BJ (cell line): ENCODE measurements at regions not wholly inside any gene's neighbourhood (a gene's known extent, or its start where the extent isn't known, plus 50 kb on each side); places are given as distances from the start of the nearest gene placed in this dataset.
"Not testable (repeated sequence)": the region's sequence is repeated elsewhere in the genome, so short reads cannot be mapped to it uniquely, and the experiment has no call there.

Source experiments
- CTCF ChIA-PET: fragments of 350-600 bp; formaldehyde crosslinking; extraction: SDS; loops from one replicate; lab custom pipeline; 2021; ENCODE audit warnings: antibody characterized with exemption, inconsistent platforms; lab: Yijun Ruan, JAX
- POLR2A ChIA-PET: fragments of 300-600 bp; sonication (Branson Sonifier 250); formaldehyde crosslinking; extraction: SDS; loops from one replicate; lab custom pipeline; 2021; ENCODE audit warnings: antibody characterized with exemption; lab: Charles Lee
- DNase-seq: peaks from one replicate; pipeline ENCODE4 v3.0.0-alpha.2; 2011; ENCODE audit warnings: low read depth
- H3K27me3 ChIP-seq: 2 replicates; pipeline ENCODE4 v1.6.0; 2011; ENCODE audit warnings: low read length; ENCODE audit not compliant: control insufficient read depth, insufficient read depth
- H3K36me3 ChIP-seq: 2 replicates; pipeline ENCODE4 v1.5.1; 2011; ENCODE audit warnings: low read length; ENCODE audit not compliant: control insufficient read depth, insufficient read depth
- H3K4me3 ChIP-seq: 2 replicates; pipeline ENCODE4 v1.5.1; 2011; ENCODE audit warnings: low read depth, mild to moderate bottlenecking, control low read depth, low read length
- TF ChIP-seq, protein P1 (sequence below): IDR thresholded peaks from 2 replicates; pipeline ENCODE4 v1.5.1; 2011; ENCODE audit warnings: low read depth, mild to moderate bottlenecking, control low read depth, inconsistent platforms, low read length, moderate library complexity; ENCODE audit not compliant: insufficient read depth

DNA sequence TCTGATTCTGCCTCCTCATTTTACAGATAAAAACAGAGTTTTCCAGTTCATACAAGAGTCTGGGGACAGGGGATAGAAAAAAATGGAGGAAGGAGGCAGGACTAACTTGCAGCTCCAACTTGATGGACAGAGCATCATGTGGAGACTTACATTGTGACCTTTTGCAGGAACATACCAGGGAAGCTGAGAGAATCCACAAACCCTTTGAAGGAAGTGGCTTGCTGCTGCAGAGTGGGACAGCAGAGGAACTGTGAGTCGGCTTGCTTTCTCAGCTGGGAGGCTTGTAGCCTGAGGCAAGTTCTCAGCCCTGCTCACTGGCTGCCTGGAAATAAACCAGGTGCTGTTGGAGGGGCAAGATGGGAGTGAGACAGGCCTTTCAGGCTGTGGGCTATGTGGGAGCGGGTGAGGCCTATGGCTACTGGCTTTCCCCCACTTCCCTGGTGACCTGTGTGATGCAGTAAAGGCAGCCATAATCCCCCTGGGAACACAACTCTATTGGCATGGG lies 614.4 kb downstream of the KCTD12 start:
- Histone ChIP-seq H3K4me3 (no peak overlapping the region), H3K36me3 (no peaks in the 10 kb centered on the region), H3K27me3 (no peaks in the 10 kb centered on the region)
- TF ChIP-seq, protein P1, sequence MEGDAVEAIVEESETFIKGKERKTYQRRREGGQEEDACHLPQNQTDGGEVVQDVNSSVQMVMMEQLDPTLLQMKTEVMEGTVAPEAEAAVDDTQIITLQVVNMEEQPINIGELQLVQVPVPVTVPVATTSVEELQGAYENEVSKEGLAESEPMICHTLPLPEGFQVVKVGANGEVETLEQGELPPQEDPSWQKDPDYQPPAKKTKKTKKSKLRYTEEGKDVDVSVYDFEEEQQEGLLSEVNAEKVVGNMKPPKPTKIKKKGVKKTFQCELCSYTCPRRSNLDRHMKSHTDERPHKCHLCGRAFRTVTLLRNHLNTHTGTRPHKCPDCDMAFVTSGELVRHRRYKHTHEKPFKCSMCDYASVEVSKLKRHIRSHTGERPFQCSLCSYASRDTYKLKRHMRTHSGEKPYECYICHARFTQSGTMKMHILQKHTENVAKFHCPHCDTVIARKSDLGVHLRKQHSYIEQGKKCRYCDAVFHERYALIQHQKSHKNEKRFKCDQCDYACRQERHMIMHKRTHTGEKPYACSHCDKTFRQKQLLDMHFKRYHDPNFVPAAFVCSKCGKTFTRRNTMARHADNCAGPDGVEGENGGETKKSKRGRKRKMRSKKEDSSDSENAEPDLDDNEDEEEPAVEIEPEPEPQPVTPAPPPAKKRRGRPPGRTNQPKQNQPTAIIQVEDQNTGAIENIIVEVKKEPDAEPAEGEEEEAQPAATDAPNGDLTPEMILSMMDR = no peak
- CTCF ChIA-PET = no interaction called here
- POLR2A ChIA-PET = no interaction called here
- DNase-seq = no peak

DNA sequence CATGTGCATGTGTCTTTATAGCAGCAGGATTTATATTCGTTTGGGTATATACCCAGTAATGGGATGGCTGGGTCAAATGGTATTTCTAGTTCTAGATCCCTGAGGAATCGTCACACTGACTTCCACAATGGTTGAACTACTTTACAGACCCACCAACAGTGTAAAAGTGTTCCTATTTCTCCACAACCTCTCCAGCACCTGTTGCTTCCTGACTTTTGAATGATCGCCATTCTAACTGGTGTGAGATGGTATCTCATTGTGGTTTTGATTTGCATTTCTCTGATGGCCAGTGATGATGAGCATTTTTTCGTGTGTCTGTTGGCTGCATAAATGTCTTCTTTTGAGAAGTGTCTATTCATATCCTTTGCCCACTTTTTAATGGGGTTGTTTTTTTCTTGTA lies 617.9 kb downstream of the KCTD12 start:
- CTCF ChIA-PET, H3K4me3 ChIP-seq, POLR2A ChIA-PET, DNase-seq, H3K36me3 ChIP-seq, H3K27me3 ChIP-seq: not testable (repeated sequence)

DNA sequence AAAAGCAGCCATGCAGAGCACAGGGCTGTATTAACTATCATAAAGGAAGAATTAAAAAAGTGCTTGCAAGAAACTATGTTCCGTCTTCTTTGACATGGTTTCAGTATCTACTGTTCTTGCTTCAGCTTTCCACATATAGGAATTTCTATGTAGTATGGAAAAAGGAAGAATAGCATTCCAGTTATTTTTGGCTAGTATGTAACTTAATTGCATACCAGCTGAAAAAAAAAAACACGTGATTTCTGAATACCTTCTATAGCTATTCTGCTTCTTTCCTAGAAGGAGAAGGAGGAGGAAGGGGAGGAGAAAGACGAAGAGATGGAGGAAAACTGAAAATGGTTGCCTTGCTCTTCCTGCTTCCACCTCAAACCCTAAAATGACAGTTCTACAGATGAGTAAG lies 619.0 kb downstream of the KCTD12 start:
- ChIA-PET CTCF (no interaction called here), POLR2A (no interaction called here)
- H3K4me3 ChIP-seq = no peak overlapping the region
- H3K36me3 ChIP-seq = no peaks in the 10 kb centered on the region
- TF ChIP-seq, protein P1 = no peak
- no peaks in the 10 kb centered on the region for H3K27me3 ChIP-seq
- DNase-seq = no peak

DNA sequence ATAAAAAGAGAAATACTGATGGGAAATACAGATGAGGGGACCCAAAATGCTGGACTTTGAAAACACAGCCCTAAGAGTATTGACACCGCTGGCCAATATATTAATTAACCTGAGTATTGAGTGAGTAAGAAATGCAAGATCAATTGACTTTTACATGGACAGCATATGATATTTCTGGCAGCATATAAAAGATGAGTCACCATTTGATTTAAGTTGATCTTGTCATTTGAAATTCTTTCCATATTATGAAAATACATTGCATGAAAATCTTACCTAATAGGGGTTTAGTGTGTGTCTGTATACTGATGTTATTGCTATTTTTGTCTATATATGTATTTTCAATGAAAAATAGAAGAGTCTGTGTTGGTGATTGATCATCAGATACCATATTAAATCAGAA lies 619.6 kb downstream of the KCTD12 start:
- no peaks in the 10 kb centered on the region for H3K27me3 ChIP-seq
- CTCF ChIA-PET = no interaction called here
- H3K4me3 ChIP-seq = no peak overlapping the region
- POLR2A ChIA-PET = no interaction called here
- DNase-seq = no peak
- TF ChIP-seq, protein P1 = no peak
- H3K36me3 ChIP-seq = no peaks in the 10 kb centered on the region

DNA sequence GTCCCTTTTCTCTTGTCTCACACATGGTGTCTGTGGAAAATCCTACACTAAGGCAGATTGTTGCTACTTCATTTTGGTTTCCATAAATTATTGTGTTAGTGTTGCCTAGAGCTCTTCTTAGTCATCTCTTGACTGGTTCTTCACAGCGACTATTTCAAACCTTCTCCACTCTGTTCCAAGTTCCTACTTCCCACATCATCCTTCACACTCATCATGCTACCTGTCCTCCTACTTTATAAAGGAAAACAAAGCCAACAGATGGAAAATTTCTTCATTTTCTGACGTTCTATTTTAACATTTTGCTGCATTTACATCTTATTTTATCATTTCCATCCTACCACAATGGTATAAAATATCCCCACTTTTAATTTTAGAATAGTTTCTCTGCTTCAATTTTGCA lies 614.1 kb downstream of the LMO7 start:
- H3K36me3 ChIP-seq = no peaks in the 10 kb centered on the region
- DNase-seq = no peak
- no peak overlapping the region for H3K4me3 ChIP-seq
- CTCF ChIA-PET = interaction anchor here (0.6 kb wide), 1 partner anchor 12 kb away, joined by 3 read pairs; no protein-coding TSS in a partner anchor
- H3K27me3 ChIP-seq = no peaks in the 10 kb centered on the region
- POLR2A ChIA-PET = no interaction called here
- TF ChIP-seq, protein P1 = no peak

DNA sequence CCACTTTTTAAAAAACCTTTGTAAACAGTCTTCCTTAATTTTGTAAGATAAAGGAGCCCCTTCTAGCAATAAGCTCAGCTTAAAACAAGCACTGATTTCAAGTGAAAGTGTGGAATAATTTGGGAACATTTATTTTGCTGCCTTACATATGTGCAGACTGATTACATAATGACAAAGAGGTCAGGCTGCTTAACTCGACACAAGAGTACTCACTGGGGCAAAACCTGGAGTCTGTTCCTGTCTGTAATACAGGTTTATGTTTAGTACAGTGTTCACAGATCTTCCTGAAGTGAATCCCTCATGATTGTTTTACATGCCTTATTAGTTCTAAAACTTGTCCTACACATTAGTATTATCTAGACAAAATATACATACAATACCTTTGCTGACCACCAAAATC lies 609.8 kb downstream of the LMO7 start:
- POLR2A ChIA-PET = no interaction called here
- Histone ChIP-seq H3K27me3 (no peaks in the 10 kb centered on the region), H3K36me3 (no peaks in the 10 kb centered on the region), H3K4me3 (no peak overlapping the region)
- TF ChIP-seq, protein P1 = no peak
- CTCF ChIA-PET = no interaction called here
- no peak for DNase-seq
